Activated CD8-positive, alpha-beta T cell treated with anti-CD3 and anti-CD28 coated beads, Interleukin-2, amount 10 ng/mL, durations not matched to agents 7 days and 5 days (primary cell): ENCODE measurements at regions not wholly inside any gene's neighbourhood (a gene's known extent, or its start where the extent isn't known, plus 50 kb on each side); places are given as distances from the start of the nearest gene placed in this dataset.
"Not testable (repeated sequence)": the region's sequence is repeated elsewhere in the genome, so short reads cannot be mapped to it uniquely, and the experiment has no call there.

ENCODE experiments used
- ATAC-seq: fragments of 150-1000 bp; cut with Tn5 transposase; one replicate; pipeline ENCODE4 v1.10.0; 2021; ENCODE audit warnings: moderate library complexity
- CTCF ChIA-PET: fragments of 350-600 bp; sonication (Branson Sonifier 250); formaldehyde crosslinking; loops from one replicate; lab custom pipeline; 2021; ENCODE audit warnings: antibody characterized with exemption; lab: Charles Lee
- POLR2A ChIA-PET: fragments of 350-600 bp; sonication (Branson Sonifier 250); formaldehyde crosslinking; loops from one replicate; lab custom pipeline; 2021; ENCODE audit warnings: antibody characterized with exemption; lab: Charles Lee
- DNase-seq: peaks from one replicate; pipeline ENCODE4 v3.0.0-alpha.2; 2020
- H3K27ac Mint-ChIP-seq: one replicate; pipeline ENCODE4 v1.8.0; 2021; ENCODE audit warnings: mild to moderate bottlenecking, mixed read lengths
- H3K27me3 Mint-ChIP-seq: one replicate; pipeline ENCODE4 v1.8.0; 2021; ENCODE audit warnings: low read depth, mixed read lengths
- H3K36me3 Mint-ChIP-seq: one replicate; pipeline ENCODE4 v1.8.0; 2021; ENCODE audit warnings: low read depth, mixed read lengths
- H3K4me1 Mint-ChIP-seq: one replicate; pipeline ENCODE4 v1.8.0; 2021; ENCODE audit warnings: low read depth, mixed read lengths
- H3K4me3 Mint-ChIP-seq: one replicate; pipeline ENCODE4 v1.8.0; 2021; ENCODE audit warnings: mild to moderate bottlenecking, mixed read lengths
- H3K9me3 Mint-ChIP-seq: one replicate; pipeline ENCODE4 v1.8.0; 2022; ENCODE audit warnings: mixed read lengths; ENCODE audit not compliant: insufficient read depth

DNA sequence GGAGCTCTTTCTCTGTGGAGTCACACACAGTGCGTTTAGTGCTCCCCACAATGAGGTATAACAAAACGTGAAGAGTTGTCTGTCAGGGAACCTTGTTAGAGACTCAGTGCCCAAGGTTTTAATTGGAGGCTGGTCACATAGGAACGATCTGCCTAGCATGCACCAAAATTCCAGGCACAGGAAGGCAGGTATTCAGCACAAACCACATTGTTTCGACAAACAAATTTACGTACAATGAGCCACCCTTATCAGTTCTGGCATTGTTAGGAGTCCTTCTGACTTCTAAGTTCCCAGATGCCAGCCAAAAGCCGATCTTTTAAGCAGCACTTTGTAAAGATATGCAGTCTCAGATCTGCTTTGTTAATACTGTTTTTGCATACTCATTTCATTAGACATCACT lies 414.2 kb upstream of the MTPN start:
- ChIA-PET POLR2A (no interaction called here), CTCF (no interaction called here)
- no peaks in the 10 kb centered on the region for H3K36me3 Mint-ChIP-seq
- ATAC-seq (no peak), DNase-seq (no peak)
- H3K9me3 Mint-ChIP-seq = no peaks in the 10 kb centered on the region
- no peak overlapping the region for H3K4me3 Mint-ChIP-seq
- H3K27ac Mint-ChIP-seq = no peak overlapping the region
- H3K4me1 Mint-ChIP-seq = no peaks in the 10 kb centered on the region
- no peaks in the 10 kb centered on the region for H3K27me3 Mint-ChIP-seq

DNA sequence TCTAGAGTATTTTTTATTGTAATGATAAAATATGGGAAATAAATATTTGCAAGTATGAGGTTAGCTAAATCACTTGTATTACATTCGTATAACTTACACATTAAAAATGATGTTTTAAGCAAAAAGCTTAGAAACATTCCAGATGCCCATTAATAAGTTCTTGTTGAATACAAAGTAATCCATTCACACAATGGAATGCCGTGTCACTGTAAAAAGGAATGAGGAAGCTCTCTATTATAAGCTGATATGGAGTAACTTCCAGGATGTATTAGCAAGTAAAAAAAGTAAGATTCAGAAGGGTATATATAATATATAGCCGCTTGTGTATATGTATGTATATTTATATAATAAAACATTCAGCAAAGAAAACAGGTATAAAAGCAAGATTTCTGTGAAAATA lies 412.8 kb upstream of the MTPN start:
- CTCF ChIA-PET = no interaction called here
- H3K9me3 Mint-ChIP-seq = no peaks in the 10 kb centered on the region

DNA sequence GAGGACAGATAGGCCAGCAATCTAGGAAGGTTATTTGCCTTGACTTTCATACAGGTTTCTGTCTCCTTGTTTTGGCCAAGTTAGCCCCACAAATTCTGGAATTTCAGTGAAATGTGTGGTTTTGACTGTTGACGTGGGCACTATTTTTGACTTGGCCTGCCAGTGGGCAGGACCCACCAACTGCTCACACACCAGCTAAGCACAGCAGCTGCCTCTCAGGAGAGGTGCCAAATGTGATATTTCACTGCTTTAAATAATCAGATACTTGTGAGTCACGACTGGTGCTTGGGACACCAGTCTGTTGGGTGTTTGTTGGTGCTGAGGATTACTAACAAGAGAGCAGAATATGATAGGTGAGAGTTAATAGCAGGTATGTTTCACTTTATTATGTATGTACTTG lies 409.7 kb upstream of the MTPN start:
- Mint-ChIP-seq H3K36me3 (no peaks in the 10 kb centered on the region), H3K27me3 (no peaks in the 10 kb centered on the region), H3K27ac (no peak overlapping the region), H3K4me1 (no peaks in the 10 kb centered on the region), H3K9me3 (no peaks in the 10 kb centered on the region), H3K4me3 (no peak overlapping the region)
- ChIA-PET CTCF (no interaction called here), POLR2A (no interaction called here)
- ATAC-seq = no peak
- DNase-seq = no peak

More for the DNA sequence above, 412.8 kb upstream of the MTPN start:
- ATAC-seq = no peak
- POLR2A ChIA-PET = no interaction called here
- Mint-ChIP-seq H3K4me1 (no peaks in the 10 kb centered on the region), H3K27me3 (no peaks in the 10 kb centered on the region), H3K36me3 (no peaks in the 10 kb centered on the region), H3K27ac (no peak overlapping the region), H3K4me3 (no peak overlapping the region)
- no peak for DNase-seq

DNA sequence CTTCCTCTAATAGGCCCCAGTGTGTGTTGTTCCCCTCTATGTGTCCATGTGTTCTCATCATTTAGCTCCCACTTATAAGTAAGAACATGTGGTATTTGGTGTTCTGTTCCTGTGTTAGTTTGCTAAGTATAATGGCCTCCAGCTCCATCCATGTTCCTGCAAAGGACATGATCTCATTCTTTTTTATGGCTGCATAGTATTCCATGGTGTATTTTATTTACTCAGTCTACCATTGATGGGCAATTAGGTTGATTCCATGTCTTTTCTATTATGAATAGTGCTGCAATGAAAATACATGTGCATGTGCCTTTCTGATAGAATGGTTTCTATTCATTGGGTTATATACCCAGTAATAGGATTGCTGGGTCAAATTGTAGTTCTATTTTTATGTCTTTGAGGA lies 394.2 kb upstream of the MTPN start:
- H3K27ac Mint-ChIP-seq, POLR2A ChIA-PET: not testable (repeated sequence)

DNA sequence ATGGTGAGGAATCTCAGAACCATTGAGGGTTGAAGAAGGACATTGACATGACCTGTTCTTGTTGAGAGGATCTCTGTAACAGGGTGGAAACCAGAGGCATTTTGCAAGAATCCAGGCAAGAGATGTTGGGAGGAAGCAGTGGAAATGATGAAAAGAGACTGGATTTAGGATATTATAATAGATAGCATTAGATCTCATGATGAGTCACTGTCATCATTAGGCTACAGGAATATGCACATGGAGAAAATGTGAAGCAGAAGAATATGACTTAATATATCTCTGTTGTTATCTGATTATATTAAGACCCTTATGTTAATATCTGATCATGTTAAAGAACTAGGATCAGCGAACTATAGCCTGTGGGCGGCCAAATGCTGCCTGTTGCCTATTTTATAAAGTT lies 393.0 kb upstream of the MTPN start:
- POLR2A ChIA-PET = no interaction called here
- Mint-ChIP-seq H3K4me1 (no peaks in the 10 kb centered on the region), H3K27ac (no peak overlapping the region), H3K9me3 (no peaks in the 10 kb centered on the region), H3K27me3 (no peaks in the 10 kb centered on the region), H3K36me3 (no peaks in the 10 kb centered on the region), H3K4me3 (no peak overlapping the region)
- no peak for ATAC-seq
- CTCF ChIA-PET = no interaction called here
- DNase-seq = no peak

More for the DNA sequence above, 394.2 kb upstream of the MTPN start:
- H3K4me1 Mint-ChIP-seq, H3K9me3 Mint-ChIP-seq, CTCF ChIA-PET, ATAC-seq, H3K27me3 Mint-ChIP-seq, DNase-seq, H3K4me3 Mint-ChIP-seq, H3K36me3 Mint-ChIP-seq: not testable (repeated sequence)

DNA sequence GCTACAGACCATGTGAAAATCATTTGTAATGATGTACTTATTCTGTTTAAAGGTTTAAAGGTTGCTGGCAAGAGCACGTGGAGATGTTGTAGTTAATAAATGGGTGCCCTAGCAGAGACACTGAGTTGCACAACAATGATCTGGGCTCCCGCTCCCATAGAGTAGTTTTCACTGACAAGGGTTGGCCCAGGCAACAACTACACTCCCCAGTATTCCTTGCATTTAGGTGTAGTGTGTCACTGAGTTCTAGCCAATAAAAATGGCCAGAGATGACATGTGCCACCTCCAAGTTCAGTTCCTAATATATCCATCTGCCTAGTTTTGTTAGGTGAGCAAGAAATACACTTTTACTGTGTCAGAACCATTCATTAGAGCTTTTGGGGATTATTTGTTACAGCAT lies 392.1 kb upstream of the MTPN start:
- Mint-ChIP-seq H3K36me3 (no peaks in the 10 kb centered on the region), H3K4me3 (no peak overlapping the region), H3K9me3 (no peaks in the 10 kb centered on the region), H3K27ac (no peak overlapping the region), H3K4me1 (no peaks in the 10 kb centered on the region), H3K27me3 (no peaks in the 10 kb centered on the region)
- ATAC-seq = no peak
- no peak for DNase-seq
- ChIA-PET CTCF (no interaction called here), POLR2A (no interaction called here)

DNA sequence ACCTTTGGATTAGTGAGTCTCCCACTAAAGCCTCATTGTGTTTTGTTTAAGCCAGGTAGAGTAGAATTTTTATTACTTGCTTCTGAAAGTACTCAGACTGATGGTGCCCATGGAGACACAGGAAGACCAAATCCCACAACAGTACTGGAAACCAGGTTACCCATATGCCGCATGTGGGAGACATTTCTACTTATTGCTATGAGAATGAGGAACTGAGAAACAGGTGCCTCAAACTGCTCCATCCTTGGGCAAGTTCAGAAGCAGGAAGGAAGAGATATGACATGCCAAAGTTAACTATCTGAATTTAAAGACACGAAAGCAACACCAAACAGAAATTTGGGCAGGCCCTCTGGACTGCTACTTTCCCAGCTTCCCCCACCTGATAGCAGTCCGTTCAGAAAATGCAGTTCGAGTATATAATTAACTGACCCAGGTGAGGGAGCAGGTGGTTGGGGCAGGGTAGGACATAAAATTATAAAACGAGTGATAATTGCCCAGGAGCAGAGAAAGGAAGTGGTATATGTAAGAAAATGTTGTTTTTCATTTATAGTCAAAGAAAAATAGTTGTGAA lies 382.3 kb upstream of the MTPN start:
- Mint-ChIP-seq H3K9me3 (peaks cover 5% of the 10 kb centered on the region), H3K4me3 (no peak overlapping the region), H3K27ac (no peak overlapping the region), H3K4me1 (no peaks in the 10 kb centered on the region), H3K36me3 (no peaks in the 10 kb centered on the region), H3K27me3 (no peaks in the 10 kb centered on the region)
- CTCF ChIA-PET = no interaction called here
- POLR2A ChIA-PET = no interaction called here
- ATAC-seq = no peak
- DNase-seq = no peak

DNA sequence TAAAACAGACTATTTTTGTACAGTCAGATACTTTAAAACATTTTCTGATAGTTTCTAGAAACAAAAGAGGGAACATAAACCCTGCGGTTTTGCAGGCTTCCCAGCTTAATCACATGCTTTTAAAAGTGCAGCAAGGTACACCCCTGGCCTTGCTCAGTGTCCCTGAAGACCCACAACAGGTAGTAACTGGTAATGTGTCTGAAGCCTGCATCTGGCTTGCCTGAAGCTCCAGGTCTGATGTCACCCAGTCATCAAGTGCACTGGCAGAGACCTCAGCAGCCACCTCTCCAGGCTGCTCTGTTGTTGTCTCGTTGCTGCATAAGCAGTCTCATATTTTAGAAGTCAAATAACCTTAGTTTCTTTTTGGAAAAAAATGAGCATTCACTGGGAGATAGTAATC lies 376.1 kb upstream of the MTPN start:
- Mint-ChIP-seq H3K4me3 (no peak overlapping the region), H3K27me3 (no peaks in the 10 kb centered on the region), H3K27ac (no peak overlapping the region), H3K9me3 (no peaks in the 10 kb centered on the region), H3K4me1 (no peaks in the 10 kb centered on the region), H3K36me3 (no peaks in the 10 kb centered on the region)
- POLR2A ChIA-PET = no interaction called here
- CTCF ChIA-PET = no interaction called here
- no peak for DNase-seq
- no peak for ATAC-seq

DNA sequence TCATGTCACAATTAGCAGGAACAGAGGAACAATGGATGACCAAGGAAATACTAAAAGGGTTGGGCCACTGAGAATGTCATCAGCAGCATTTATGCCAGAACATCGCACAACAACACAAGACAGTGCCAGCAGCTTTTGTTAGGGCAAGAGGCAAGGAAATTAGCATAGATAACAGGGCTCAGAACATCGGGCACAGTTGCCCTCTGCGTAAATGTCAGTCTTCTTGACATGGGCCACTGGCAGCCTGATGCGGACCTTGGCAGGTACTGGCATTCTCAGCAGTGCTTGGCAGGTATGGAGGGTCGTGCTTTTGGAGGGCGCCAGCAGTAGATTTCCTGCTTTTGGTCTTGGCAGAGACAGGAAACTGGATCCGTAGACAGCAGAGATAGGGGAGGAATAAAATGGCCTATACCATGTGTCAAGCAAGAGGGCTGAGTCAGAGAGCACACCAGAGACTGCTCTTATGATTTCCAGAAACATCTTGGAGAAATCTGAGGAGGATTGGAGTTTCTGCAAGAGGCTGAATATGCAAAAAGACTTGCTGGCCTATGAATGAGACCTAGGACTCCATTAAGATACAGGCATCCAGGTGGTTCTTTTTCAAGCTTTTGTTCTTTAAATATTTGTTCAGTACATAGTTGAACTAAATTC lies 371.5 kb upstream of the MTPN start:
- ATAC-seq (no peak), DNase-seq (no peak)
- no peaks in the 10 kb centered on the region for H3K9me3 Mint-ChIP-seq
- H3K36me3 Mint-ChIP-seq = no peaks in the 10 kb centered on the region
- no peak overlapping the region for H3K4me3 Mint-ChIP-seq
- H3K4me1 Mint-ChIP-seq = no peaks in the 10 kb centered on the region
- ChIA-PET CTCF (no interaction called here), POLR2A (no interaction called here)
- no peak overlapping the region for H3K27ac Mint-ChIP-seq
- H3K27me3 Mint-ChIP-seq = no peaks in the 10 kb centered on the region

DNA sequence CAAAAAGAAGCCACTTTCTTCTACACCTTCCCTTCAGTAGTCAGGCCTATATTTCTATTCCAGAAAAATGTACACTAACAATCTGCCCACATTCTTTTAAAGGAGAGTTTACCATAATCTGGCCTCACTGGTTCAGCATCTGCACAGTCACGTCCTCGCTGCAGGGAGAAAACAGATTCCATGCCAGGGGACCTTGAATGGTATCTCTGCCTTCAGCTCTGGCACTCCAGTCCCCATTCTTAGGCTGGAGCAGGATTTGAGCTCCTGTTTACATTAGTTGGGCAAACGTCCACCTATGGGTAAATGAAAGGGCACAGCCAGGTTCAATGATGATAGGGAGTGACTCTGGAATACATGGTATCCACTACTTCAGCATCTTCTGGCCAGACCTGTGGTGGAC lies 371.0 kb upstream of the MTPN start:
- H3K27me3 Mint-ChIP-seq = no peaks in the 10 kb centered on the region
- H3K4me3 Mint-ChIP-seq = no peak overlapping the region
- DNase-seq (no peak), ATAC-seq (no peak)
- POLR2A ChIA-PET = no interaction called here
- H3K9me3 Mint-ChIP-seq = no peaks in the 10 kb centered on the region
- no peak overlapping the region for H3K27ac Mint-ChIP-seq
- CTCF ChIA-PET = no interaction called here
- H3K4me1 Mint-ChIP-seq = no peaks in the 10 kb centered on the region
- H3K36me3 Mint-ChIP-seq = no peaks in the 10 kb centered on the region

DNA sequence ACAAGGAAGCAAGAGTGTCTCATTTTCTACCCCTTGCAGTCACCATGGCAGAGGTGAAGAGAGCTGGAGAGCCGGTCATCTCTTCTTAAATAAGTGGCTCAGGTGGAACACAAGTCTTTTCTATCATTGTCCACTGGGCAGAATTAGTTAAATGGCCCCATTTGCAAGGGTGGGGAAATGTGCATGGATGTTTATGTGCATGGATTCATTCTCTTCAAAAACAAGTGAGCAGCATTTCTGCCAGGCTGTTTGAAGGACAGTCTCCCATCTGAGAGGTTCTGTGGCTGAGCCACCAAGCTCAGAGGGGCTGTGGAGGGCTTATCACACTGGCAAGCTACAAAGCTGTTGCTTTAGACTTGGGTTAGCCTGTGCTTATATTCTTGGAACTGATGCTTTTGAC lies 370.3 kb upstream of the MTPN start:
- H3K36me3 Mint-ChIP-seq = no peaks in the 10 kb centered on the region
- ATAC-seq (no peak), DNase-seq (no peak)
- no peak overlapping the region for H3K4me3 Mint-ChIP-seq
- POLR2A ChIA-PET = no interaction called here
- no peaks in the 10 kb centered on the region for H3K27me3 Mint-ChIP-seq
- no peaks in the 10 kb centered on the region for H3K4me1 Mint-ChIP-seq
- H3K9me3 Mint-ChIP-seq = no peaks in the 10 kb centered on the region
- H3K27ac Mint-ChIP-seq = no peak overlapping the region
- CTCF ChIA-PET = no interaction called here

DNA sequence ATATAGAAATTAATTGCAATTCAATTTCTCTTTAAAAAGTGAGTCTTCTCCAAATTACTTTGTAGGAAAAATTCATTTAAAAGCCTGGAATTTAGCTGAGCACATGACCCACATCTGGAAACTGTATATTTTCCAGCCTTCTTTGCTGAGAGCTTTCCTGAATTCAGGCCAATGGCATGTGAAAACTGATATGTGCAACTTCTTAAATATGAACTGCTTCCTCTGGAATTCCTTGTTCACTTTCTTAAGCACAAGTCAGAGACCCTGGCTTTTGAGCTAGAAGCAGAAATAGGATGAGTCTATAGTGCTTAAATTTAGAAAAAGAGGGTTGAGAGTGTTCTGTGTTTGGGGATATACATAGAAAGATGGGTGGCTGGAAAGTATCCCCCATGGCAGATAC lies 365.1 kb upstream of the MTPN start:
- ChIA-PET CTCF (no interaction called here), POLR2A (no interaction called here)
- DNase-seq (no peak), ATAC-seq (no peak)
- Mint-ChIP-seq H3K27ac (no peak overlapping the region), H3K27me3 (no peaks in the 10 kb centered on the region), H3K4me1 (no peaks in the 10 kb centered on the region), H3K36me3 (no peaks in the 10 kb centered on the region), H3K9me3 (no peaks in the 10 kb centered on the region), H3K4me3 (no peak overlapping the region)

DNA sequence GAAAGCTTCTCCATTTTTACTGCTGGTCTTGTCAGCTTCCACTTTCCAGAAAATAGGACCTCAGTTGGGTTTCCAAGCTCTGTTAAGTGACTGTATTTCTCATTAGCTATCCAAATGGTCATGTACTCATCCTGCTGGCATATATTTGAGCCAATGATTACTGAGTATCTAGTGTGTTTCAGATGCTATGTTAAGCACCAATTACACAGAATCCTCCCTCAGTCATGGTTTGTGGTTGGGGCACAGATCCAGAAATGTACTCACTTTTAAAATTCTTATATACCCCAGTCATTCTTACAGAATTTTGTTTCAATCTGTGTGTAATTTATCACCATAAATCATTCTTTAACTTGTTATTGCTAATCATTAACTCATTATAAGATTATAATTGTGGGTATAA lies 362.3 kb upstream of the MTPN start:
- H3K9me3 Mint-ChIP-seq = no peaks in the 10 kb centered on the region
- DNase-seq (no peak), ATAC-seq (no peak)
- no peaks in the 10 kb centered on the region for H3K36me3 Mint-ChIP-seq
- no peaks in the 10 kb centered on the region for H3K27me3 Mint-ChIP-seq
- H3K27ac Mint-ChIP-seq = no peak overlapping the region
- CTCF ChIA-PET = no interaction called here
- POLR2A ChIA-PET = no interaction called here
- no peak overlapping the region for H3K4me3 Mint-ChIP-seq
- H3K4me1 Mint-ChIP-seq = no peaks in the 10 kb centered on the region
